WERI-Rb-1 (cell line): ENCODE measurements at regions not wholly inside any gene's neighbourhood (a gene's known extent, or its start where the extent isn't known, plus 50 kb on each side); places are given as distances from the start of the nearest gene placed in this dataset.

Experiments
- DNase-seq: peaks from one replicate; pipeline ENCODE4 v3.0.0-alpha.2; 2020
- H3K27ac ChIP-seq: fragments of 250-450 bp; sonication (Bioruptor Pico); 2 replicates; pipeline ENCODE4 v1.5.1; 2020; ENCODE audit warnings: mild to moderate bottlenecking, moderate library complexity
- H3K27me3 ChIP-seq: fragments of 250-450 bp; sonication (Bioruptor Pico); 2 replicates; pipeline ENCODE4 v1.5.1; 2021; ENCODE audit warnings: mild to moderate bottlenecking, low read depth, moderate library complexity; ENCODE audit not compliant: insufficient read depth, severe bottlenecking
- H3K36me3 ChIP-seq: fragments of 250-450 bp; sonication (Bioruptor Pico); 2 replicates; pipeline ENCODE4 v1.5.1; 2020; ENCODE audit warnings: mild to moderate bottlenecking, moderate library complexity
- H3K4me3 ChIP-seq: 2 replicates; pipeline ENCODE4 v1.5.1; 2011; ENCODE audit warnings: low read depth, mild to moderate bottlenecking, control low read depth, low read length
- H3K9me3 ChIP-seq: fragments of 250-450 bp; sonication (Bioruptor Pico); 2 replicates; pipeline ENCODE4 v1.5.1; 2021; ENCODE audit warnings: mild to moderate bottlenecking, moderate library complexity; ENCODE audit not compliant: severe bottlenecking
- CTCF ChIP-seq: IDR thresholded peaks from 2 replicates; pipeline ENCODE4 v1.5.1; 2011; ENCODE audit warnings: low read depth, mild to moderate bottlenecking, control low read depth, inconsistent platforms, low read length

GRCh38 chr5:35484241-35484640, 133.4 kb upstream of the SPEF2 start:
- H3K27ac ChIP-seq = no peak overlapping the region
- no peak for TF ChIP-seq CTCF
- DNase-seq = no peak
- peaks cover 45% of the 10 kb centered on the region for H3K27me3 ChIP-seq
- no peak overlapping the region for H3K4me3 ChIP-seq
- no peaks in the 10 kb centered on the region for H3K36me3 ChIP-seq
- no peaks in the 10 kb centered on the region for H3K9me3 ChIP-seq

- Histone ChIP-seq H3K27me3 (peaks cover 49% of the 10 kb centered on the region), H3K27ac (no peak overlapping the region), H3K4me3 (no peak overlapping the region), H3K9me3 (no peaks in the 10 kb centered on the region), H3K36me3 (no peaks in the 10 kb centered on the region)
- no peak for TF ChIP-seq CTCF
- no peak for DNase-seq
These were observed 133.9 kb upstream of the SPEF2 start for GRCh38 chr5:35483780-35484179.

- Histone ChIP-seq H3K9me3 (no peaks in the 10 kb centered on the region), H3K36me3 (no peaks in the 10 kb centered on the region), H3K4me3 (no peak overlapping the region), H3K27me3 (peaks cover 51% of the 10 kb centered on the region), H3K27ac (no peak overlapping the region)
- no peak for TF ChIP-seq CTCF
- DNase-seq = no peak
These were observed 134.5 kb upstream of the SPEF2 start for GRCh38 chr5:35483191-35483590.

GRCh38 chr5:35482167-35482755, 135.4 kb upstream of the SPEF2 start:
- H3K9me3 ChIP-seq = no peaks in the 10 kb centered on the region
- peaks cover 53% of the 10 kb centered on the region for H3K27me3 ChIP-seq
- H3K4me3 ChIP-seq = no peak overlapping the region
- no peak for TF ChIP-seq CTCF
- no peak for DNase-seq
- H3K36me3 ChIP-seq = no peaks in the 10 kb centered on the region
- H3K27ac ChIP-seq = no peak overlapping the region

- H3K36me3 ChIP-seq = no peaks in the 10 kb centered on the region
- no peak overlapping the region for H3K4me3 ChIP-seq
- no peak overlapping the region for H3K27ac ChIP-seq
- peaks cover 67% of the 10 kb centered on the region for H3K27me3 ChIP-seq
- TF ChIP-seq CTCF = no peak
- no peaks in the 10 kb centered on the region for H3K9me3 ChIP-seq
- no peak for DNase-seq
These were observed 138.6 kb upstream of the SPEF2 start for GRCh38 chr5:35478856-35479682.
